NCI-H2107 treated with DMSO at 0.1 percent for 48 hours (cell line): ENCODE measurements at regions not wholly inside any gene's neighbourhood (a gene's known extent, or its start where the extent isn't known, plus 50 kb on each side); places are given as distances from the start of the nearest gene placed in this dataset.

Experiments
- DNase-seq: peaks from one replicate; lab custom pipeline; 2025; ENCODE audit not compliant: unreplicated experiment; lab: John Stamatoyannopoulos, UW

DNA sequence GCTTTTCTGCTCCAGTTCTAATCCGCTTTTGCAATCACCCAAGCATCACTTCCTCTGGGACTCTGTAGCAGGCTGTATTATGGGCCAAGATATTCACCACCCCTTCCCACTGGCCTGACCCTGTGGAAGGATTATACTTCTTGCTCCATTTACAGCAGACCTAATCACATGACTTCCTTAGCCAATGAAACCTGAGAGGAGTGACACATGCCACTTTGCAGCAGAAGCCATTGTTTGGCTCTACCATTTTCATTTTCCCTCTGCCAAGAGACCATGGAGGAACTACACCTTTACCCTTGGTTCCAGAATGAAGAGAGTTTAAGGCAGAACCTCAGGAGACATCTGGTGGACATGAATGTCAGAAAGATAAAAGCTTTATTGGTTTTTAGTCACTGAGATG lies 134.9 kb upstream of the HSD17B12 start:
- no peak for DNase-seq

DNA sequence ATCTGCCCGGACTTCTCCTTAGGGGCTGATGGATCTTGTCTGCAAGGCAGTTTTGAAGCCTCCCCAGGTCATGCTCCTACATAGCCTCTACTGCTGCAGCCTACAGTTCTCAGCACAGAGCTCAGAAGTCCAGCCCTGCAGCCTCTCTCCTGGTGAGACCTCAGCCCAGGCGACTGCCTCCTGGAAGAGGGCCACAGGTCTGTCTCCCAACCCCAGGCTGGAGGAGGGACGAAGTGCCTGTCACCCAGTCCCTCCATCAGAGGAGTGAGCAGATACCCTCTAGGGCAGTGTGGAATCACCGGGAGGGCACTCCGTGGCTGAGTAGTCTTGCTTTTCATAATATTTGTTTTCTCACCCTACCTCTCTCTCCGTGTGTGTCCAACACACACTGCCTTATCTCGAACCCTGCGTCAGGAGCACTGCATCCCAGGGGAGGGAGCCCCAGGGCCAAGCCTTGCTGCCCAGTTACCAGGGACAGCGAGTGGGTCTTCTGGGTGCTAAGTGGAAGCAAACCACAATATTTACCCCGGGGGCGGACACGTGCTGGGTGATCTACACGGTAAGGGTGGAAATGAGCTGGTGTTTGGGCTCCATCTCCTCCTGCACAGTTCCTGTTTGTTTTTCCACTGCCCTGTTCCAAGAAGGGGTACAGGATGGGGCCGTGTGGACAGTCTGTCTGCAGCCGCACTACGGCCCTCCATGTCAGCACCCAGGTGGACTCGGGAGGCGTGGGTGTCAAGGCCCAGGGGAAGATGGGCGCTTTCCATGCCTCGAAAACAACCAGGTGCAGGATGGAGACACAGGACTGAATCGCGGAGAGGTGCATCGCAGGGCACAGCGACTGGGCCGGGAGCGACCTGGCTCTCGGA lies 133.7 kb upstream of the HSD17B12 start:
- DNase-seq: no peak

DNA sequence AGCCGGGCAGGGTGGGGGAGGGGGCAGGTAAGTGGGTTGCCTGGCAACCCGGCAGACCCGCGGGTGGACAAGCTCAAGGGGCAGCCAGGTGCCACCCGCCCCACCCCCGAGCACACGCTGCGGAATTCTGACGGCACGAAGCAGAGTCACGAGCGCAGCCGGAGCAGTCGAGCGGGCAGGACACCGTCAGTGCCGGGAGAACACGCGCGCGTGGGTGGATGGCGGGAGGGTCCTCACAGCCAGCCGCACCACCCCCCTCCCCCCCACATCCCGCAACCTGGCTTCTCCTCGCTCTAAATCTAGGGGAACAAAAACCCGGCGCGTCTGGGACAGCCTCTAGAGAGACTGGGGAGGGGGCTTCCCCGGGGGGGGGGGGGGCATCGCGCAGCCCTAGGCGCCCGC lies 133.1 kb upstream of the HSD17B12 start:
- no peak for DNase-seq

DNA sequence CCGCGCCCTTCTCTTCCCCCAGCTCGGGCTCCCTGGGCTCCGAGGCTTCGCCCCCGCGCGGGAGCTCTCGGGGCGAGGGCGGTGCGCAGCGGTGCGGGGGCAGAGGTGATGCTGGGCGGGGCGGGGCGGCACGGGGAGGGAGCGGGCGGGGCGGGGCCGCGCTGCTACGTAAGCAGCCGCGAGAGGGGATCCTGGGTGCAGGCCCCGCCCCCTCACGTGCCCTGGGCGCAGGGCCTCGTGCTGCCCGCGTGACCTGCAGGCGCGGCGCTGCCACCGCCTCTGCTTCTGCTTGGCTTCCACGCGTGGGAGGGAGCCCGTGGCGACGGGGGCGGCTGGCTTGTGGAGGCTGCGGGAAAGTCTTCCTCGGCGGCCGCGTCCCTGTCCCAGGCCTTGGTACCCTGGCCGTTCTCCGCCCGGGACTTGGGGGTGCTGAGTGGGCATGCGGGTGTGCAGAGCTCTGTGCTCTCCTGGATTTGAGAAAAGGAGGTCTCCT lies 132.6 kb upstream of the HSD17B12 start:
- no peak for DNase-seq

DNA sequence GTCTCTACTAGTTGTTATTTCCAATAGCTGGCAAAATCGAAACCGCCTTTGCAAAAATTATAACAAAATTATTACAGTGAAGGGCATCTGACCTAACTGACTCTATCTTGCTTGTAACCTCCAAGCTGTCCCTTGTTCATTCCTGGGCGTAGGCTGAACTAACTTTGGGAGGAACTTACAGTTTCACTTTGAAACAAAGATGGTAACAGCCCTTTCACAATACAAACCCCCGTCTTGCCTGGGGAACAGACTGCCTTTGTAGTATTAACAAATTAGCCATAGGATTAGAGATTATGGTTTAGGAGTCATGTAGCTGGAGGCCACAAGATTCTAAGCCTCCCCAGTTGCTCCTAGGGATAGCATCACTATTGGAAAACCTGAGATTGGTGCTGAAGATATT lies 131.6 kb upstream of the HSD17B12 start:
- no peak for DNase-seq

DNA sequence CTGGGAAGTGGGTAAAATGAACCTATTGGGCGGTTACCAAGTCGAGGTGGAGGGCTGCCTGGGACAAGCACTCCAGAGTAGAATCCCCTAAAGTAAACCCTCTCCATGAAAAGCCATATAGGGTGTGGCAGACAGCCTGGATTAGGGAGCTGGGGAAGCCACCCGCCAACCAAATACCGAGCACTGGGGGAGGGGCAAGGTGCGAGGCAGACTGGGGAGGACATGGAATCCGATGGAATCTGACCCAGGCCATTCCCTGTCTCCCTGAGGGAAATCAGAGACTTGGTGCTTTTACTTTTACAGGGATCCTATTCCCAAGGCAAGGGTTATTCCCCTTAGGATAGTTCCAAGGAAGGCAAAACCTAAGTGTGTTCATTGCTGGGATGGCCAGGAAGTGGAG lies 130.9 kb upstream of the HSD17B12 start:
- DNase-seq: no peak

DNA sequence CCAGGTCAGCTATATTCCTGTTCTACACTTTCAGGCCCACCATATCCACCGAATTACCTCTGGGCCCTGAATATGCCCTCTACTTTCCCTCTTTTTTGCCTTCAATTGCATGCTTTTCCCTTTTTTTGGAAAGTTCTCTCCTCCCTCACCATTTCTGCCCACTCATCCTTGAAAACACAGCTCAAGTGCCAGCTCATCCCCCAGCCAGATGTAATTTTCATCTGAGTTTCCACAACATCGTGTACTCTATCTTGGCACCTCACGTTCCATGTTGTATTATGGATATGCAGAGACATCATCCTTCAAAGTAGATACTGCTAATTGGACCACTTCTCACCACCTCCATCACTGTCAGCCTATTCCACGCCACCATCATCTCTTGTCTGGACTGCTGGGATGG lies 129.8 kb upstream of the HSD17B12 start:
- no peak for DNase-seq

DNA sequence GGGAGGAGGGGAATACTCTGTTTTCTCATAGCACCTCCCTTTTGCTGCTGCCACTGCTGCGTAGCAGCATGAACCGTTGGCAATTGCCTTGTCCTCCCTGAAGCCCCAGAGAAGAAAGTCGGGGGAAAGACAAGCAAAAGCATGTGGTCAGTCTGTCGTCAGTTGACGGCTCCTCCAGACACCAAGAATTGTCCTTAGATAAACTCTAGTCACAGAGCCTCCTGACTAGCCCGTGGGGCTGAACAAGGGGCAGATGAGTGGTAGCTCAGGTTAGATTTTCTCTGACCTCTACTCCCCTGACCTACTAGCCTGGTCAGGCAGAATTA lies 126.4 kb upstream of the HSD17B12 start:
- DNase-seq: no peak

DNA sequence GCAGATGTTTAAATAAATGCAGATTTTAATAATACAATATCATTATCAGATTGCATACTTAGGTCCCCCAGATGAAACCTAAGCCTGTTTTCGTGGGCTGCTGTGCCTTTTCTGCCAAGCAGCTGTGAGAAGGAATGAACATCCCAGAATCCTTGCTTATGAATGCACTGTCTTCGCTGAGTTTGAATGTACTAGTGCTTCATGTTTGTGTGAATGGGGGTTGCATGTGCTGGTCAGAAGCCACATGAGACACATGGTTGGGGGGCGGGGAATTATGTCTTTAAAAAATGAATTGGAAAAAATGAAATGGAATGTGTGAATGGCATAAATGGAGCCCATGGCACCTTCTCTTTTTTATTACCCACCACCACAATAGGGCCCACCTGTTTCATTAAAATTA lies 125.4 kb upstream of the HSD17B12 start:
- DNase-seq: no peak

DNA sequence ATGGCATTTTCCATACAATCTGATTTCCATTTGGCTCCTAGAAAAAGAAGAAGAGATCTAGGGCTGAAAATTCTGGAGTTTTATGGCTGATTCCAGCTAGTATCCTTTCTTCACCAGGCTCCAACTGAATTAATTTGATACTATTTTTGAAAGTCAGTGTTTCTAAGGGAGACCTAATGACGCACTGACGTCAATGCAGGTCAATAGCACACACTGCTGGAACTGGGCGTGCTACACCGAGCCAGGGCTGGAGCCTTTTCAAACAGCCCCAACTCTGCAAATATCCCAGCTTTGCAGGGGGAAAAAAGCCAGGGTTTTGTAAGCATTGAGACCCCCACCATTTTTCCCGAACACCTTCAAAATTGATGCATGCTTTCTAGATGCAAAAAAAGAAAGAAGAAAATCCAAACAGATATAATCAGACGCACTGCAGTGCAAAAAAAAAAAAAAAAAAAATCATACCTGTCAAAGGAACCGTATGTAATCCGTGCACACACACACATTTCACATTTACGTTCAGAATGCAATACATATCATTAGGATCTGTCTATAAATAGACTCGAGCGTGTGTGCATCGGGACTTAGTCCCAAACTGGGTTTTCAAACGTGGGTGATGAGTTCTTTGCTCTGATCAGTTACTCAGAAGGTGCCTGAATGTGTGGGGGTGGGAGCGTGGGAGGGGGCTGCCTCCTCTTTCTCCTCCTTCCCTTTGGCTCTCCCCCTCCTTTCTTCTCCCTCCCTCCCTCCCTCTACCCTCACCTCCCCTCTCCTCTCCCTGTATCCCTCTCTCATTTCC lies 124.5 kb upstream of the HSD17B12 start:
- no peak for DNase-seq

DNA sequence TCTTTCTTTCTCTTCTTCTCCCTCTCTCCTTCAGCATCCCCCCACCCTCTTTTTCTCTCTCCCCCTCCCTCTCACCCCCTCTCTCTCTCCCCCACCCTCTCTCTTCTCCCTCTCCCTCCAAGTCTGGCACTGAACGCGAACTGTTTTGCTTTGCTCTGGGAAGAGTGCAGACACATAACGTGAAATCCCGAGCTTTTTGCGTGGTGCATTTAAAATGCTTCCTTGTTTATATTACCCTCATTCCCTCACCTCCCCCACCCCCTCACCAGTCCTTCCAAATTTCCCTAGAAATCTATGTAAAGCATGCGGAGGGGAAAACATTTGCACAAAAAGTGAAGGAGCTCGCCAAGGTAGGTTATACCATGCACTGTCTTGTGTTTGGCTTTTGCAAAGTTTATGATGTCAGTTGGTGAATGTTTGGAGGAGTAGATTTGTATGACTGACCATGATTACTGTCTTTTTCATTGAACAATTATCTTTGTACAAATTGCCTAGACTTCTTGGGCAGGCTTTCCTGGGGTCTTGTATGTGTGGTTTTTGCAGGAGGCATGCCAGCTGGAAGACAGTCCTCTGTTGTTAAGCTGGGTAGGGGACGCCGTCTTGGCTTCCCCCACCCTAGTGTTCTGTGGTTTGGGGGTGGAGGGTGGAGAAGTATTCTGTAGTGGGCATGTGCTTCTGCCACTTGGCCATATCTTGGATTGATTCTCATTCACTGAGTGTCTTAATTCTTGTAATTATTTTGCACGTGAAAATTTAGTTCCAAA lies 123.7 kb upstream of the HSD17B12 start:
- DNase-seq: no peak

DNA sequence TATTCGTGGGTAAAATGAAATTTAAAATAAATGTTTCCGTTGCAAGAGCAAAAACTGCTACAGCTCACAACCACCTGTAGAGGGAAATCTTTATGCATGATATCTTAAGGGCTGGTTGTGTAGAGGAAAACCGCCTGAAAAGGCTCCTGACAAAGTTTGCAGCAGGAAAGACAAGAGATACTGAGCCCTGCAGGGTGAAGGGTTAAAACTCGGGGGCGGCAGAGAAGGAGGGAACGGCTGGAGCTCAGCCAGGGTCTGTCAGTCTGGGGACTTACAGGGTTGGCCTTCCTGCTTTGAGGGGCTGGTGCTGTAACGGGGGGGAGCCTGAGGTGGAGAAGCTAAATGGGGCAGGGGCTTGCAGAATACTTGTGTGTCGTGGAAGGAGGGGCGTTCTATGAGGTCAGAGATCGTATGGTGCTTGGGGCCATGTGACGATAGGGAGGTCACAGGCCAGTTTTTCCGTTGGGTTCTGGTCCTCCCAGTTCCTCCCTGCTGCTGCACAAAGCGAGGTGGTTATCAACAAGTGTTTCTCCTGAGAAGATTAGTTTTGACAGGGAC lies 122.9 kb upstream of the HSD17B12 start:
- DNase-seq: no peak

DNA sequence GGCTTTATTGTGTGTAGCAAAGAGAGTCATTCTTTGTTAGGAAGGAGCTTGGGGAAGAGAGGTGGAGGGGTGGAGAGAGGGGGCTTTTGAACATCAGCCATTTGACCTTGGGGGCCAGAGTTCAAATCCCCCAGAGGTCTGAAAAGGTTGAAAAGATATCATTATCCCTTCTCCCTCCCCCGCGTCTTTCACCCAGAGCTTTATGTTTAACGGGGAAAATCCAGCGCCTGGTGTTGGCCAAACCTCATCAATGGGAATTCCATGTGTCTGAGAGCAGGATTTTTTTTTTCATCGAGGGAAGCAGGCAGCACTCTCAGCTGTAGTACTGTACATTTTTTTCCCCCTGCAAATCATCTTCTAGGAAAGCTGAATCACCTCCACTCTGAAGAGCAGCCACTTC lies 122.4 kb upstream of the HSD17B12 start:
- no peak for DNase-seq

DNA sequence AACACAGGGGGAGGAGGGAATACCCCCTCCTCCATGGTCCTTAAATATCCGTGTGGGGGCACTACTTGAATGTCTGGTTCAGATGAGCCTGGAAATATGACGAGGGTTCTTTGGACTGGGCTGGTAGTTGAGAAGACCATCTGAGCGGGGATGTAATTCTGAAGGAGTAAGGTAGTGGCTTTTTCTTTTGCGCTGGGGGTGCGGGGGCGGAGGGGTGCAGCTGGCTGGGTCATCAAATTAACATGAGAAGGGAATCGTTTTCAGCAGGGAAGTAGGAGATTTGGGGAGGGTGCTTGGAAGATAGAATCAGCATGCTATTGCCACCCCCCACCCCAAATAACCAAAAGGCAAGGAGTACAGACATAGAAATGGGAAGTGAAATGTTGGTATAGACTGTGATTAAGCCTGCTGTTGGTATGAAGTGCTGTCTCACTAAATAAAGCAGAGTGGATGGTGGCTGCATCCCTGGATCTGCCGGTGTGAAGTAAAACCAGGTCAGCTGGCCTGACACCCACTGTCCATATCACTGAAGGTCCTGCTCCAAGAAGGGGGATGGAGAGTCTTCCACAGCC lies 121.9 kb upstream of the HSD17B12 start:
- no peak for DNase-seq

DNA sequence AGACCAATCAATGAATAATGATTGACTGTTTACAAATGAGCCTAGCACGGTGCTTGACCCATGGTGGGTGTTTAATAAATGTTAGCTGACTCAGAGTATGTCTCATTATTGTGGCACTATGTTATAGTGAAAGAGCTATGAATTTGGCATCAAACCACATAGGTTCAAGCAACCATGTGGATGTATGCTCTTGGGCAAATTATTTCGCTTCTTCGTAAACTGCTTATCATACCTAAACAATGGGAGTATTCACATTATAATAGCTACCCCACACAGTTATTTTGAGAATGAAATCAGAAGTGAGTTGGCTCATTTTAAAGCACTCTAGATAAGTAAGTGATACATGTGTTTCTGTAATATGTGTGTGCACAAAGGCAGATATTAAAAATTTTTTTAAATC lies 118.7 kb upstream of the HSD17B12 start:
- no peak for DNase-seq

DNA sequence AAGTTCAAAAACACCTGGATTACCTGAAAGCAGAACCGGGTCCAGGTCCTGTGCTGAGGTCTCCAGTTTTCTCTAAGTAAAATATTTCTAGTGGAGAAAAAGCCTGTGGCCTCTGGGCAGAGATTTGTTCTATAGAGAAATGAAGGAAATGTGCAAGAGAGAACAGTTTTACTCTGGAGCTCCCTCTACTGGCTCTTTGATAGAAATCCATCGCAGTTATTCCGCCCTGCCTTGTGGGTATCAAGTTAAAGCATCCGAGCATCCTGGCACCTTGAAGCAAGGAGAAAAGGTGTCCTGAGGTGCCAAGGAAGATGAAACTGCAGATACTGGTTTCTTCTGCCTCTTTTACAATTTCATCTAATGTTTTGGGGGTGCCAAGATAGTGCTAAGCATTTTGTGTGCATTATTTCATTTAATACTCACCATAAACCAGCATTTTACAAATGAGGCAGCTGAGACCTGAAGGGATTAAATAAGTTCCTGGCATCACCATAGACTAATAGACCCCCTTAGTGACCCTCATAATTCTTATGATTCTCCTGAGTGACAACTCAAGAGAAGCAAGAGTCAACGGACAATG lies 113.1 kb upstream of the HSD17B12 start:
- DNase-seq: peak; percentile 40

DNA sequence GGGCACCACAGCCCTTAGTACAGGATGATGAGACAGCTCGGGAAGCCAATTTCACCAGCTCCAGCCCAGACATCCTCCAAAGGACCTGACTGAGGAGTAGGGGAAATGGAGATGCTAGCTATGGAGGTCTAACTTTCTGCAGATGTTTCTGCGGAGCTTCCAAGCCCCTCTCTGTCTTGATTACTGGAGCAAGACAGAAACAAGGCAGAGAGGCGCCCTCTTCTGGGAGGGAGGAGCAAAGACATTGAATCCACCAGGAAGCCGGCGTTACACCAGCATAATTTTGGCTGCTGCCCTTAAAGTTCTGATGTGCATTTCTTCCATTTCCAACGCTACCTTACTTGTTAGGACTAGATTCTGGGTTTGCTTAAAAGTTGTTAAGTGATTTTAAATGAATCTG lies 107.3 kb upstream of the HSD17B12 start:
- peak; percentile 8 for DNase-seq

DNA sequence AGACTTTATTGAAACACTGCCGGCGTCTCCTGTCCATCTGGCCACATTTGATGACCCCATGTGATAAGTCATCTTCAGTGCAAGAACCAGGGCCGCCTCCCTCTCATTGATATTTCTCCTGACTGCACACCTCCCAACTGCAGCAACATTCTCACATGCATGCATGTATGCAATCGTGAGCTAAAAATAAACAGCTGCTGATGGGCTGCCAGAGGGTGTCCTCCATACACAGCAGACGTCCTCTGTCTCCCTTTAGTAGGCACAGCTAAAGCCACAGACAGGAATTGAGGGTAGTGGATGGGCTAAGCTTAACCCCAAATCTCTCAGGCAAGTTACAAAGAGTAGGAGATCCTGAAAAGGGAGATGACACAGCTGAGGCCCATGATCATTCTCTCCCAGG lies 106.7 kb upstream of the HSD17B12 start:
- no peak for DNase-seq

DNA sequence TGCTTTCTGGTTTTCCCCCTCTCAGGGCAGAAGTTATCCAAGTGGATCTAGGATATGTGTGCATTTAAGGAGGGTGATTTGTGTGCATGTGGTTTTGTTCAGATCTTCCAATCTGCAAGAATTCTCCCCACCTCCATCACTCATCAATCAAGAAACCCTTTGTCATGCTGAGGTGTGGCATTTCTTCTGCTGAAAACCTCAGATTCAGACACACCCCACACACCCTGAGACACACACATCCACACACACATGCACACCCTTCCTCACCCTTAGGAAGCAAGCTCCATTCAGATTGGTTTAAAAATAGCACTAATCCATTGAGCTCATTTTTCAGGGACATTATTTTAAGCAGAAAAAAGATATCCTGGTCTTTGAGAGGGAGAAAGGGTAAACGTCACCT lies 106.1 kb upstream of the HSD17B12 start:
- no peak for DNase-seq
